ENCODE measurements at regions not wholly inside any gene's neighbourhood (a gene's known extent, or its start where the extent isn't known, plus 50 kb on each side); places are given as distances from the start of the nearest gene placed in this dataset.

DNA sequence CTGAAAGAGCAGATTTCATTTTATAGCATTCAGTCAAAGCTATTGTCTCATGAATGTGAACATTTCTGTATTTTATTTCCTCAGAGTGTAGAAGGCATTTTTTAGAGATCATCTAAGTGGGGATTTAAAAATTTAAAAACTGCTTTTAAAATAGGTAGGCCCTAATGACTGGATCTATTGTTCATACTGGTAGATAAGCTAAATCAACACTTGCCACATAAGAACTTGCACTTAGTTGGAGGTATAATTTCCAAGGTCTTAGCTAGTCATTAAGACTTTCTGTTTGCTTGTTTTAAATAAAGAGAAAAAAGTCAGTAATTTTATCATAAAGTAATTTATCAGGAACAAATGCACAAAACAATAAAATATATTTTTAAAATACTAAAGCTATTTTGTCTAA lies 75.2 kb upstream of the LMO3 start:
- Histone ChIP-seq H3K27me3 (no peaks in the 10 kb centered on the region), H3K36me3 (no peaks in the 10 kb centered on the region), H3K9me3 (no peaks in the 10 kb centered on the region), H3K4me3 (no peak overlapping the region), H3K4me1 (ENCODE audit: insufficient read depth) (no peaks in the 10 kb centered on the region), H3K27ac (no peak overlapping the region)
- no peak for DNase-seq
- no peak for TF ChIP-seq EP300 (IDR thresholded peaks at IDR 0.05)
- no peak for TF ChIP-seq POLR2A (IDR thresholded peaks at IDR 0.05)
- TF ChIP-seq, protein P1, sequence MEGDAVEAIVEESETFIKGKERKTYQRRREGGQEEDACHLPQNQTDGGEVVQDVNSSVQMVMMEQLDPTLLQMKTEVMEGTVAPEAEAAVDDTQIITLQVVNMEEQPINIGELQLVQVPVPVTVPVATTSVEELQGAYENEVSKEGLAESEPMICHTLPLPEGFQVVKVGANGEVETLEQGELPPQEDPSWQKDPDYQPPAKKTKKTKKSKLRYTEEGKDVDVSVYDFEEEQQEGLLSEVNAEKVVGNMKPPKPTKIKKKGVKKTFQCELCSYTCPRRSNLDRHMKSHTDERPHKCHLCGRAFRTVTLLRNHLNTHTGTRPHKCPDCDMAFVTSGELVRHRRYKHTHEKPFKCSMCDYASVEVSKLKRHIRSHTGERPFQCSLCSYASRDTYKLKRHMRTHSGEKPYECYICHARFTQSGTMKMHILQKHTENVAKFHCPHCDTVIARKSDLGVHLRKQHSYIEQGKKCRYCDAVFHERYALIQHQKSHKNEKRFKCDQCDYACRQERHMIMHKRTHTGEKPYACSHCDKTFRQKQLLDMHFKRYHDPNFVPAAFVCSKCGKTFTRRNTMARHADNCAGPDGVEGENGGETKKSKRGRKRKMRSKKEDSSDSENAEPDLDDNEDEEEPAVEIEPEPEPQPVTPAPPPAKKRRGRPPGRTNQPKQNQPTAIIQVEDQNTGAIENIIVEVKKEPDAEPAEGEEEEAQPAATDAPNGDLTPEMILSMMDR (IDR thresholded peaks at IDR 0.05) = no peak
- intact Hi-C loops (cut with DNase I) = no loop called here

DNA sequence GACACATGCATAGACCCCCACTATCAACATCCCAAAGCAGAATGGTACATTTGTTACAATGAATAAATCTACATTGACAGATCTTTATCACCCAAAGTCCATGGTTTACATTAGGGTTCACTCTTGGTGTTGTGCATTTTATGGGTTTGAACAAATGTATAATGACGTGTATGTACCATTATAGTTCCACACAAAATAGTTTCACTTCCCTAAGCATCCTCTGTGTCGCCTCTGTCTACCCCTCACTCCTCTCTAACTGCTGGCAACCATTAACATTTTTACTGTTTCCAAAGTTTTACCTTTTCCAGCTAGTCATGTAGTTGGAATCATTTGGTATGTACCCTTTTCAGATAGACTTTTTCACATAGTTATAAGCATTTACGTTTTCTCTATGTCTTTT lies 69.5 kb upstream of the LMO3 start:
- intact Hi-C loops (cut with DNase I) = no loop called here
- H3K4me3 ChIP-seq = no peak overlapping the region

DNA sequence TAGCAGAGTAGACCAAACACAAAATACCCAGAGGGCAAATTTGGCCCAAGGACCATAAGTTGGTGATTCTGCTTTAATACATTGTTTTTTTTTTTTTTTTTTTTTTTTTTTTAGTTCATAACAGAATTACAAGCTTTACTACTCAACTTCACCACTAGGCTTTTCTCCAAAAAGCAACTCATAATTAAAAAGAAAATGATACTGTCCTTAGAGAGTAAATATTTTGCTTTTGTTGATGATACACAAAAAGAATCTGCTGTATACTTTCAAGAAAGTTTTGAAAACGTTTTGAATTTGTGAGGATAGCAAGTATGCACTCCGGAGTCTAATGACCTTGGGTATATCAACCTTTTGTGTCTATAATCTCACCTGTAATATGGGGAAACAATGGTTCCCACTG lies 68.9 kb upstream of the LMO3 start:
- WGBS, 3 donors = 21 to 44% (median 34%) methylated on average over 2 of the region's 2 CpGs
- H3K4me3 ChIP-seq = no peak overlapping the region
- H3K4me1 ChIP-seq (ENCODE audit: insufficient read depth) = no peaks in the 10 kb centered on the region
- H3K36me3 ChIP-seq = no peaks in the 10 kb centered on the region
- no peaks in the 10 kb centered on the region for H3K27me3 ChIP-seq
- H3K9me3 ChIP-seq = no peaks in the 10 kb centered on the region
- no peak for DNase-seq
- TF ChIP-seq EP300 (IDR thresholded peaks at IDR 0.05) (no peak), POLR2A (IDR thresholded peaks at IDR 0.05) (no peak)
- TF ChIP-seq, protein P1 (IDR thresholded peaks at IDR 0.05) = no peak
- intact Hi-C loops (cut with DNase I) = no loop called here
- H3K27ac ChIP-seq = no peak overlapping the region

More for the DNA sequence above, 69.5 kb upstream of the LMO3 start:
- WGBS, 3 donors = 41 to 51% (median 41%) methylated on average over 3 of the region's 3 CpGs
- H3K4me1 ChIP-seq (ENCODE audit: insufficient read depth) = no peaks in the 10 kb centered on the region
- no peaks in the 10 kb centered on the region for H3K9me3 ChIP-seq
- DNase-seq = no peak
- H3K36me3 ChIP-seq = no peaks in the 10 kb centered on the region
- no peak overlapping the region for H3K27ac ChIP-seq
- no peak for TF ChIP-seq EP300 (IDR thresholded peaks at IDR 0.05)
- no peak for TF ChIP-seq POLR2A (IDR thresholded peaks at IDR 0.05)
- TF ChIP-seq, protein P1 (IDR thresholded peaks at IDR 0.05) = no peak
- H3K27me3 ChIP-seq = no peaks in the 10 kb centered on the region

DNA sequence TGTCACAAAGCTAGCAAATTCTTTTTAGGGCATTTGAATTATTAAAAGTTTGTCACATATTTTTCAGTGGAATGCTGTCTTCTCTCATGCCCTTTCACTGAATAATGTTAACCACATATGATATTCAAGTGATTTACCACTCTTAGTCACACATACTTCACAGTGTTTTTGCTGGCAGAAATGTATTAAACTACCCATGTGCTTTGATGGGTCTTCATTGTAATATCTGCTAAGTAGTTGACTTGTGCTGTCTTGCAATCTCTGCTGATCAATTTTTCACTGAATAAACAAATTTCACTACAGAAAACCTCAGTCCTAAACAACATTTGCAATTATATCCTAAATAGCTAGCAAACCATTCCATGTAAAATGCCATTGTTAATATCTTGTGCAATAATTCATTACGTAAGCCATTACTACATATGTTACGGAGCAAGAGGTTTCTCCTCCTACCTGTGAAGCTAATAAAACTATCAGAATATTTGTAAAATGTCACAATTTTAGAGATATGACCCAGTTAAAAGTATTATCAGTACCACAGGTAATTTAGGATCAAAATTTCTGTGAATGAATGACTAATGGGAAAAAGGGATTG lies 64.6 kb upstream of the LMO3 start:
- intact Hi-C loops (cut with DNase I) = no loop called here
- no peak for DNase-seq
- H3K36me3 ChIP-seq = no peaks in the 10 kb centered on the region
- H3K9me3 ChIP-seq = no peaks in the 10 kb centered on the region
- no peaks in the 10 kb centered on the region for H3K27me3 ChIP-seq
- H3K4me3 ChIP-seq = no peak overlapping the region
- H3K4me1 ChIP-seq (ENCODE audit: insufficient read depth) = no peaks in the 10 kb centered on the region
- TF ChIP-seq, protein P1 (IDR thresholded peaks at IDR 0.05) = no peak
- TF ChIP-seq POLR2A (IDR thresholded peaks at IDR 0.05) (no peak), EP300 (IDR thresholded peaks at IDR 0.05) (no peak)
- H3K27ac ChIP-seq = no peak overlapping the region
- WGBS, 3 donors = 71 to 86% (median 84%) methylated on average over 2 of the region's 2 CpGs
